ENCODE measurements at regions not wholly inside any gene's neighbourhood (a gene's known extent, or its start where the extent isn't known, plus 50 kb on each side); places are given as distances from the start of the nearest gene placed in this dataset.

- no peak for DNase-seq
Observed at GRCh38 chr6:56407883-56408410, 160.6 kb upstream of the COL21A1 start.

GRCh38 chr6:56406276-56407269, 159.2 kb upstream of the COL21A1 start:
- no peak for DNase-seq

- no peak for DNase-seq
Observed at GRCh38 chr6:56404599-56404998, 157.2 kb upstream of the COL21A1 start.

GRCh38 chr6:56403745-56404144, 156.4 kb upstream of the COL21A1 start:
- no peak for DNase-seq

- no peak for DNase-seq
Observed at GRCh38 chr6:56401477-56402070, 154.2 kb upstream of the COL21A1 start.

GRCh38 chr6:56400273-56400672, 152.9 kb upstream of the COL21A1 start:
- no peak for DNase-seq

GRCh38 chr6:56399672-56400263, 152.4 kb upstream of the COL21A1 start:
- no peak for DNase-seq

GRCh38 chr6:56399250-56399671, 151.9 kb upstream of the COL21A1 start:
- DNase-seq: no peak

GRCh38 chr6:56396435-56396834, 149.1 kb upstream of the COL21A1 start:
- DNase-seq: no peak

- DNase-seq: no peak
Observed at GRCh38 chr6:56393615-56394612, 146.5 kb upstream of the COL21A1 start.

GRCh38 chr6:56388415-56388755, 141.0 kb upstream of the COL21A1 start:
- DNase-seq: no peak

GRCh38 chr6:56387621-56388414, 140.4 kb upstream of the COL21A1 start:
- DNase-seq: no peak

- no peak for DNase-seq
Observed at GRCh38 chr6:56386717-56387116, 139.3 kb upstream of the COL21A1 start.

- DNase-seq: no peak
Observed at GRCh38 chr6:56385981-56386593, 138.7 kb upstream of the COL21A1 start.

GRCh38 chr6:56383160-56383559, 135.8 kb upstream of the COL21A1 start:
- no peak for DNase-seq

GRCh38 chr6:56382416-56382940, 135.1 kb upstream of the COL21A1 start:
- DNase-seq: no peak

- DNase-seq: no peak
Observed at GRCh38 chr6:56381801-56382251, 134.4 kb upstream of the COL21A1 start.

GRCh38 chr6:56380476-56380875, 133.1 kb upstream of the COL21A1 start:
- DNase-seq: no peak

GRCh38 chr6:56378966-56379585, 131.7 kb upstream of the COL21A1 start:
- no peak for DNase-seq

GRCh38 chr6:56378507-56378906, 131.1 kb upstream of the COL21A1 start:
- no peak for DNase-seq

Measured in CD4-positive, alpha-beta T cell treated with Interleukin-12 subunit alpha and Interleukin-12 subunit beta, for 1 hour (primary cell).